ENCODE measurements at regions not wholly inside any gene's neighbourhood (a gene's known extent, or its start where the extent isn't known, plus 50 kb on each side); places are given as distances from the start of the nearest gene placed in this dataset.
A peak's percentile ranks its signal among the peaks of the same experiment; 100 is the strongest.

DNA sequence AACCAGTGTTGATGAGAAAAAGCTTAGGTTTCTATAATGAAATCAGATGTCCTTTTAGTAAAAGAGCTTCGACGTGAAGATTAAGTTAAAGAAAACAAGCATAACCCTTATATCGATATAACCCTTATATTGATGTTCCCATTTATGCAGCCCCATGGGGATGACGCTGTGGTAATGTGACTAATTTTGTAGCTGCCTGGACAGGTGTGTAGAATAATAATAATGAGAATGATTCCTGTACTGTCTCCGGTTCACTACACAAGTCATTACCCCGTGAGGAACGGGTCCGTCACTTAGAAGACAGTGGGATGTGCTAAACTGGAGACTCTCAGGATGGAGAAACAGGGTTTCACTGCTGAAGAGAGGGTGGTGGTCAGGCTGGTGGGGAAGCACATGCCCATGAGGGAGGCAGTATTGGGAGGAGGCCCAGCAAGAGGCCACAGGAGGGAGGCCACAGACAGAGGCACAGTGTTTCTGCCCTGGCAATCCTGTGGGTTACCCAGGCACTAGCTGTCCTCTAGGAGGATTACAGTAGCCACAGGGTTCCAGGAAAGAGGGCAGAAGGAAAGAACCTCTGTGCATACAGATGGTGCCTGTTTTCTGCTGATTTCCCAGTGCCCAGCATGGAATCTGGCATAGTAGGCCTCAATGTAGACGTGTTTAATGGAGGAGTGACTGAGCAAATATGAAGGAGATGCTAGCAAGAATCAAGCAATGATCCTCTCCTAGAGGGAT lies 191.1 kb upstream of the TSC22D2 start:
- no peak for DNase-seq (ENCODE audit: low spot score)

DNA sequence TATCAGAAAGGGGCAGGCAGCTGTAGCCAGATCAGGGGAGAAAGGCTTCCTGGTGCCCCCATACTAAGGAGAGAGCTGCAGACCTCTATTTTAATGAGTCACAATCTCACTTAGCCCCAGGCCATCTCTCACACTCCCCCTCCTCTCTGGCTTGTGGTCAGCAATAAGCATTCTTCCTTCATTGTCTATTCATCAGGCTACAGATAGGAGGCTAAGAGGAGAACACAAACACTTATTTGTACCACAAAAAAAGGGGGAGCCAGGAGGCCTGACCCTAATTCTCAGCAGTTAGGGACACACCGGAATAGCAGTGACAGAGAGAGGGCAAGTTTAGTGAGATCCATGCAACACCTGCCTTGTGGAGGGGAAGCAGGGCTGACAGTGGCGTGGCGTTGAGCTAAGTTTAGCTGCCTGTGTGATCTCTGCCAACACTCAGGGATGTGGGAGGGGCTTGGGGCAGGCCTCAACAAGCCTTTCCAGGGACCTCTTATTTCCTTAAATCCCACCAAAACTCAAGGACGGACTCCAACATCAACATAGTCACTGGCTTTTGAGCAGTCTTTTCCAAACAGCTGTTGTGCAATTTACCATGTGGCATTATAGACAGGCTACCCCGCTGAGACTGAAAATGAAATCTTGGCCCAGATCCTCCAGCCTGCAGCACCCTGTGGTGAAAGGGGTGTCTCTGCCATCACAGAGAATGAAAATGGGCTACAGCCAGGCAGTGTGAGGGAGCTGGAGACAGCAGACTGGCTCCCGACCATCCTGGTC lies 191.9 kb upstream of the TSC22D2 start:
- peak; percentile 4 for DNase-seq (ENCODE audit: low spot score)

DNA sequence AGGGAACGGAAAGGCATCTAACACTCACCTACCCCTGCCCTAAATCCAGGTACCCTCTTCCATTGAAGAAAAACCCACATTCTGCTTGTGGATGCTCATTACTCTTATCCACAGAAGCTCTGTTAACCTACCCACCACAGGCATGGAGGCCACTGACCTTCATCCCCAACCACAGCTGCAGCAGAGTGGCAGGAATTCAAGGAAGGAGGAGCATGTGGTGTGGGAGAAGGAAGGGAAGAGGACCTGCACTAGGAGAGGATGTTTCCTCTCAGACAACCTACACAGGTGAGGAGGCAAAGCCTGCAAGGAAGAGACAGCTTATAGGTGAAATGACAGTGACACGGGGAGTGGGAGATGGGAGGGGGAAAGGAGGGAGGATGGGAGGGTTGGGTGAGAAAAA lies 192.5 kb upstream of the TSC22D2 start:
- DNase-seq (ENCODE audit: low spot score), result peak; percentile 23

DNA sequence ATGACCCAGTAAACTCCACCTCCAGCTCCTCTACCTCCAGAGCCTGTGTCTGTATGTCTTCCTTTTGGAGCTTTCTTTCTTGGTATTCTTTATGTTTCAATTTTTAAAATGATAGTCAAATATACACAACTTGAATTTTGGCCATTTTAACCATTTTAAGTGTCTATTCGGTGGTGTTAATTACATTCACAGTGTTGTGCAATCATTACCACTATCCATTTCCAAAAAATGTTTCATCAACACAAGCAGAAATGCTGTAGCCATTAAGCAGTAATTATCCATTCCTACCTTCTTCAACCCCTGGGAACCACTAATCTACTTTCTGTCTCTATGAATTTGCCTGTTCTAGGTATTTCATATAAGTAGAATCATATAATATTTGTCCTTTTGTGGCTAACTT lies 194.5 kb upstream of the TSC22D2 start:
- DNase-seq (ENCODE audit: low spot score), result no peak

DNA sequence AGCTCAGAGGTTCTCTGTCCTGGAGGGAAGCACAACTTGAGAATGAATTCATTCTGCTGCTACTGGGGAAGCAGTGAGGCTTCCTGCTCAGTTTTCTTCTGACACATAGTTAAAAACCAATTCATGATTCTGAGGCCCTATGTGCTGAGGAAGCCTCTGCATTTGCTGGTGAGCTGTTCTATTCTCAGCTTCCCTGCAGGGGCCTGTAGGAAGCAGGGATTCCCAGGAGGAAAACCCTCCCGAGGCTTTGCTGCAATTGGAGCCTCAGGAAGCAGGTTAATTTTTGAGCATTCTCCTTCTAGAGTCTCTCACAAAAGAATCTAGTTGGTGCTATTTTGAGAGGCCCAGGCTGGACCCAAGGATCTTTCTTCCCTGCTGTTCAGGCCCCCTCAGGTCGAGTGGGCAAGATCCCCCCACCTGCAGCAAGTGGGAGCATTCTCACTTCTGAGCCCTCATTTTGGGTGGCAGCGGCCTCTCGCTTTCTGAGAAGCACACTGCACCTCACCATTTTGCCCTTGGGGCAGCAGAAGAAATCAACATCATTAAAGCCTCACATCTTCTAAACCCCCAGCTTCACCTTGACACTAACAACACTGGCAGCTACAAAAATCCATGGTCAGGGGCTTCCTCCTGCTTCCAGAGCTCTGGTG lies 197.5 kb upstream of the TSC22D2 start:
- no peak for DNase-seq (ENCODE audit: low spot score)

DNA sequence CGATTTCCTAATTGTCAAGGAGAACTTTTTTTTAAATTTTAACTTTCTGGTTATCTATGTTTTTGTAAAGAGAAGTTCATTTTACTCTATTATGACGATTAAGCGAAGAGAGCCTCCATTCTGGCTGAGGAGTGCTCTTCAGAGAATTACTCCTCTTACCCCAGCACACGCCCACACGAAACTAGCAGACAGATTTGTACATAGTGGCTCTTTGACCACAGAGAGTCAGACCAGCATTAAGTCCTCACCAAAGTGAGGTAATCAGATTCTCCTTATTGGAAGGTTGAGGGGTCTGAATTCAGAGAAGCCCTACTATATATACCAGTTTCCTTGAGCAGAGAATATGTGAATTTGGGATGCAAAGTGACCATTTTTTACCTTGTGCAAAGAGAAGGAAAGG lies 204.8 kb upstream of the TSC22D2 start:
- DNase-seq (ENCODE audit: low spot score), result no peak

DNA sequence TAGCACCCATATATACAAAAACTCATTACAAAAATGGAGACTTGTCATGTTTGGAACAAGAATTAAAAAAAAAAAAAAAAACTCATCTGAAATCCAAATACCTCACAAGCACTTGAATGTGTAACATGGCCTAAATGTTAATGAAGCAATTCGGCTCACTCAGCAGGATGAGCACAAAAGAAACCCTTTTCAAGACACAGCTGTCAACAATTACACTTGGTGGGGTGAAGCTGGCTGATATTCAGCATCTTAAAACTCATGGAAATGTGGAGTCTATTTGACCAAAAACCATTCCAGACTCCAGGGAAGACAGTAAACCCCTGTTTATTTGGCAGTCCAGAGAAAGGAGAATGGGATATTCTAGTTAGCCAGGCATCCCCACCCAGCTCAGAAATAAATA lies 205.4 kb upstream of the TSC22D2 start:
- DNase-seq (ENCODE audit: low spot score), result no peak

DNA sequence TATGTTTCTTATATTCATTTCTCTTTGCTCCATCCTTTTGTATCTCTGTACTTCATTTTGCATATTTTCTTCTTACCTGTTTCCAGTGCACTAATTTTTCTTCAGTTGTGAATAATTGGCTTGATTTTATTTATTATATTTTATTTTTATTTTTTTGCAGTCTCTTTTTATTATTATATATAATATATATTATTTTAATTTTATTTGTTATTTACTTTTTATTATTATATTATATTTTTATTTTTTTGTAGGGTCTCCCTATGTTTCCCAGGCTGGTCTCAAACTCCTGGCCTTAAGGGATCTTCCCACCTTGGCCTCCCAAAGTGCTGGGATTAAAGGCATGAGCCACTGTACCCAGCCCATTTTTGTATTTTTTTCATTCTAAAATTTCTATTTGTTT lies 213.1 kb upstream of the TSC22D2 start:
- DNase-seq (ENCODE audit: low spot score), result no peak

DNA sequence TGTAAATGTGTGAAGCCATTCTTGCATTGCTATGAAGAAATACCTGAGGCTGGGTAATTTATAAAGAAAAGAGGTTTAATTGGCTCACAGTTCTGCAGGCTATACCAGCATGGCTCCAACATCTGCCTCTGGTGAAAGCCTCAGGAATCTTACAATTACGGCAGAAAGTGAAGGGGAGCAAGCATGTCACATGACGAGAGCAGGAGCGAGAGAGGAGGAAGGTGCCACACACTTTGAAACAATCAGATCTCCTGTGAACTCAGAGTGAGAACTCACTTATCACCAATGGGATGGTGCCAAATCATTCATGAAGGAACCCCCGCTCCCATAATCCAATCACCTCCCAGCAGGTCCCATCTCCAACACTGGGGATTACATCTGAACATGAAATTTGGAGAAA lies 213.6 kb upstream of the TSC22D2 start:
- no peak for DNase-seq (ENCODE audit: low spot score)

DNA sequence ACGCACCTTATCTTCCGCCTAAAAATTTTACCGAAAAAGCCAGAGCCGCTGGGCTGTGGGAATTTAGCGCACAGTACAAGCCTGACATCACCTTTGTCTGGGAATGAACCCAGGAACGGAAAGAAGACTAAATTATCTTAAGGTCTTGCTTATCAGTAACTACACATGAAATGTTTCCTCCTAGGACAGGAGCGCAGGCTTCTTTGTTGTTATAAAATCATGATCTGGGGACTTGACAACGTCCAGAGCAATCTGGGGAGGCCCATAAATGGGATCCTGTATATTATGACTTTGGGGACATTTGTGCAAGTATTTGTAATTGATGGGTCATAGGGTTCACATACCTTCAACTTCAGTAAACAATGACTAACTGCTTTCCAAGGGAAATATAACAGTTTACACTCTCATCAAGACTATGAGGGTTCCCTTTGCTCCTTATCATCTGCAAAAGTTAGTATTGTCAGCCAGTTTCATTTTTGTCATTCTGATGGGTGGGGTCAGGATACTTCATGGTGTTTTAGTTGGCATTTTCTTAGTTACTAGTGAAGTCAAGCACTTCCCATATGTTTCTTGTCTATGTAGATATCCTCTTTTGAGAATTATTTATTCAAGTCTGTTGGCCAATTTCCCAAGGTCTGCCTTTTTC lies 213.9 kb upstream of the PFN2 start:
- peak; percentile 35 for DNase-seq (ENCODE audit: low spot score)

DNA sequence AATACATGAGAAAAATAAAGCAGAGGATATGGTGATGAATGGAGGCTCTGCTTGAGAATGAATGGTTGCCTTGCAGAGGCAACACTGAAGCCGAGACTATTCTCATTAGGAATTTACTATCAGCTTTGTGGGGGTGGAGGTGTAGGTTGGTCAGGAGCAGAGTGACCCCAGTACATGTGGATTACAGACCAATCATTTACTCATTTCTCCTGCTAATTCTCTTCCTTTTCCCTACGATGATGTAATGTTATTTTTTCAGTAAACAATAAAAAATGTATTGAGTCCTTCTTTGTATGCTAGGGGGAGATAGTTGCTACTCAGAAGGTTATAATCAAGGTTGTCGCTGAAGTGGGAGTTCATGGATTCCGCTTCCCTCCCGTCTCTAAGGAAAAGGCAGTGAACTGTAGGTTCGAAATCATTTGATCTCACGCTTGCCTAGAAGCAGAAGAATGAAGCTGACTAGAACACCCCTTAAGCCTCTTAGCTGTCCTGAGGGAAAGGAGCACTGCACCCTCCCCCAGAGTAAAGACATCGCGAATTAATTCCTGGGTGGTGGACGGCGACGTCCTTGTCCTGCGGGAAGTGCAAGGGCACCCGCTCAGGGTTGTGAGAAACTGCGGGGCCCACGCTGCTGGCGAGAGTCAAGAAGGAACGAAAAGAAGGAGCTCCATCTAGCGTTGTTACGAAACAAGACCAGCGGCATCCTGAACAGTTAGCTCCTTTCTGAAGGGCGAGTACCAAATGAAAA lies 213.2 kb upstream of the PFN2 start:
- peak; percentile 75 for DNase-seq (ENCODE audit: low spot score)

DNA sequence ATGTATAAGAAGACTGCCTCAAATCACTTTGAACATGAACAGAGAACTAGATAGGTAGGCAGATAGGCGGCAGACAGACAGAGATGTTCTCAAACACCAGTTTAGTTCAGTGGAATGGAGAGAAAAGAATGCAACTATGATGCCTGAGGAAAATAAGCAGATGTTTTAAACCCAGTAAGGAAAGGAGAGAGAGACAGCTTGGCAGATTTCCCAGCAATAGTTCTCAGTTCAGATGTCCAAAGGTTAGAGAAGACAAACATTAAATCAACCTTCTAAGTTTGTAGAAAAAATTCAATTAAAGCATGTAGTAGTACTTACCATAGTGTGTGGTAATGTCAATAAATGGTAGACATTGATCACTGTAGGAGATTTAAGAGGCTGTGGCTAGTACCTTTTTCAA lies 209.6 kb upstream of the PFN2 start:
- DNase-seq (ENCODE audit: low spot score), result no peak

DNA sequence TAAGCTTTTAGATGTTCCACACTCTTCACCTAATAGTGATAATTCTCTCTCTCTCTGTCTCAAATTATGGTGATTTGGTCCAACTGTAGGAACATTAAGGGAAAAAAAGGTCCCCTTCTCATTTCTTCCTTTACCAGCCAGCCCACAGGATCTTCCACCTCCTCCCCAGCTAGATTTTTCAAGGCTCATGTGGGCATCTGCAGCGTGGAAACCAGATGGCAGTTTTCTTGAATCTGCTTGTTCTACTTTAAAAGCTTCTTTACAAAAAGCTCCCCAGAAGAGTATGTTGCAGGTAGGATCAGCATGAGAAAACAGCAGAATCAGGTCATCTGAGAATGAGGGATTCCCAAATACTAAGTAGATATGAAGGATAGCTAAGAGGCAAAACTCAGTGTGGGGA lies 208.6 kb upstream of the PFN2 start:
- no peak for DNase-seq (ENCODE audit: low spot score)

DNA sequence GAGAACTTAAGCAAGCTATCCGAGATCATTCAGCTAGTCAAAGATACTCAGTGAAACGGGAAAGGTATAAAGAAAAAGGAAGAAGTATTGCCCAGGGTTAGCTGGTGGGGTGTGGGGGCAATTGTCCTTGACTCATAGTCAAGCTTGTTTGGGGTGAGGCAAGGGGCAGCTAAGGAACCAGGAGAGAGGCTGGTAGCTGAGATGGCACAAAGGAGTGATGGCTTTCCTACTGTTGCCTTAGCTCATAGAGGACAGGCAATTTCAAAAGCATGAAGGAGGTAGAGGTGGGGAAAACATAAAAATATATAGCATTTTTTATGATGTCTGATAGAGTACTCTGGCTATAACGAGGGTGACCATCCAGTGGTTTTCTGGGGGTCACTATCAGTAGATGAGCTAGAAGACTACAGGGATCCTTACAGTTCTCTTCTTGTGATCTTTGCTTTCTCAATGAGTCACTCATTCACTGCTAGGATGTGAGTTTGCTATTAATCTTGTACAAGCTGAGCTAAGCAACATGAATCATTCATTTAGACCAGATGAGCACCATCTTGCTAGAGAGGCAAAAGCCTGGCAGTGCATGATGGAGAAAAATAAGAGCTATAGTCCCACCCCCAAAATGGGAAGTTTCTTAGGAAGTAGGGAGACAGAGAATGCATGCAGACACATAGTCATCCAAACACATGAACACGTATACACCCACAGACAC lies 207.1 kb upstream of the PFN2 start:
- DNase-seq (ENCODE audit: low spot score), result peak; percentile 85

DNA sequence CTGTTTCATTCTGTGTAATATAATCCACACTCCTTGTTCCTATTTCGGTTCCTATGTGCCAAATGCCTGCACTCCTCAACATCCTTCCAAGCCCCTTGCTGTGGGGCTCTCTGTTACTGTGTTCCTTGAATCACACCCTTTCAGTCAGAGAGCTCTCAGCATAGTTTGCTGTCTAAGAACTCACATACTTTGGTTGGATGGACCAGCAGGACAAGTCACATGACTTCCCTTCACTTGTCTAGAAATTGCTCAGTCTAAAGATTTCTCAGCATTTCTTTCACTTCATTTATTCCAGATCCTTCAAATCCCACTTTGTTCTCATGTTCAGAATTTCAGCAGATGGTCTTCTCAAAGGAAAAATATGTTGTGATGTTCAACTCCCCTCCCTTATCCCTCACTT lies 203.5 kb upstream of the PFN2 start:
- no peak for DNase-seq (ENCODE audit: low spot score)

DNA sequence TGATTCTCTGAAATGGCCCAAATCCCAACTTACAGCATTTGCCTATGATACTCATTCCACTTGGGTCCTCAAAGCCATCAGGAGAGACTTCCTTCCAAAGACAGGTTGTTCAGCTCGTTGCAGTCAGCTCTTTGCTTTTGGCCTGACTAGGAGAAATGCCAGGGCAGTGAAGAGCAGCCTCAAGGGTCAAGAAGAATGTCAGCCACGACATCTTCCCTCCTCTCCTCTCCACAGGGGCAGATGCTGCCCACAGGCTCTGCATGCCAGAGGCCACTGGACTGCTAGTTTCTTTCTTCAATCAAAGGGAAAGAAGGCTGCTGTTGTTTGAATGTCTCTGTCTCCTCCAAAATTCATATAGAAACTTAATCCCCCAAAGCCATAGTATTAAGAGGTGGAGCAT lies 201.7 kb upstream of the PFN2 start:
- DNase-seq (ENCODE audit: low spot score), result no peak

DNA sequence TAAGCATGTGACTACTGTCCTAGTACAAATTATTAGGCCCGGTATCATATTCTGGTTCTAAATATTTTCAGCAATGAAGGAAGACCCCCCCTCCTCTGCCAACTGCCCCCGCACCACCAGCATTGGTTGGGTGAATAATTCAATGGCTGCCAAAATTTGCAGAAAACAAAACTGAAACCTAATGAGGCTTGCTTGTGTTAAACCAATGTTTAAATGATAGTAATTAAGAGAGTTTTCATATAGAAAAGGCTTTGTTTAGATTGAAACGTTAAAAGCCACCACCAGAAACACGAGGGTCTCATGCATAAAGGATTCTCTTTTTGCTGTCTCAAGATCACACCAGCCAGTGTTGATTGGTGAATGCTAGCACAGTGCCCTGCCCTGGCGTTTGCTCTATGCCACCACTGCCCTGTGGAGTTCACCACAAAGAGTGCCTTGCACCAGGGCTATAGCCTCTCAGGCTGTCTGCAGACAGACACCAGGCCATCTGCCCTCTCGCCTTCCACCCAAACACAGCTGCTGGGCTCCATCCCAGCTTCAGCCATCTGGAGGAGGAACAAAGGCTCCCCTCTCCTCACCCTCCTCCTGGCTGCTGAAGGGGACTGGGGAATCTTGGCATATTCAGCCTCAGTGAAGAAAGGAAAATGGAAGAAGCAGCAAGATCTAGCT lies 200.3 kb upstream of the PFN2 start:
- DNase-seq (ENCODE audit: low spot score), result no peak

DNA sequence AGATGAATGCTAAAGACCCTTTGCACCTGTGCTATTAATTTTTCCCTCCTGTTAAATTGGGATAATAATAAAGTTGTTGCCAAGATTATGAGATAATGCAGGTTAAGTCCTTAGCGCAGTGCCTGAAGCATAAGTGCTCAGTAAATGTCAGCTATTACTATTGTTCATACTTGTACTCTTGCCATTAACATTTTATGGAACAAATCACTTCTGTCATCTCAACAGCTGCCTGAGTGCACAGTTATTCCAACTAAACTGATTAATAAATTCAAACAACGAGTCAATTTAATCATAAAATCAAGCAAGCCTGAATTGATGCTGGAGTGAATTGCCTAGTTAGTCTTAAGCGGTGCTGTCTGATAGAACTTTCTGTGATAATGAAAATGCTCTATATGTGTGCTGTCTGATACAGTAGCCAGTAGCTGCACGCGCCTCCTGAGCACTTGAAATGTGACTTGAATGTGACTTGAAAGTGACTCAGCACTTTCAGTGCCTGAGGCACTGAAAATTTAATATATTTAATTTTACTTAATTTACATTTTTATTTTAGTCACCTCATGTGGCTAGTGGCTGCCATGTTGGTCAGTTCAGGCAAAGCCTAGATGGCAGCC lies 198.7 kb upstream of the PFN2 start:
- DNase-seq (ENCODE audit: low spot score), result peak; percentile 30

DNA sequence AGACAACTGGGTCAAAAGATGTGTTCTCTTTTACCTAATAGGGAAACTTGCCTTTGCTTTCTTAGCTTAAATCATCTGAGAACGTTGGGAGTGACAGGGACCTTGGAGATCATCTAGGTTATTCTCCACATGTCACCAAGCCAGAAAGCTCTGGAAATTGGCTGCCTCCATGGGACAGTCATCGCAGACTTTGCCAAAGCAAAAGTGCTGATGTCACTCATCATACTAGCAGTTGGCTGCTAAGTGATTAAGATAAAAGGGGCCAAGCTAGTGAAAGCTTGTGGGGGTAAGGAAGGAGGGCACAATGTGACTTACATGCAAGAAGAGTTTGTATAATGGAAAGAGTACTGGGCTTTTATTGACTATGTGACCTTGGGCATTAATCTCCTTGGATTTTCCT lies 198.0 kb upstream of the PFN2 start:
- no peak for DNase-seq (ENCODE audit: low spot score)

DNA sequence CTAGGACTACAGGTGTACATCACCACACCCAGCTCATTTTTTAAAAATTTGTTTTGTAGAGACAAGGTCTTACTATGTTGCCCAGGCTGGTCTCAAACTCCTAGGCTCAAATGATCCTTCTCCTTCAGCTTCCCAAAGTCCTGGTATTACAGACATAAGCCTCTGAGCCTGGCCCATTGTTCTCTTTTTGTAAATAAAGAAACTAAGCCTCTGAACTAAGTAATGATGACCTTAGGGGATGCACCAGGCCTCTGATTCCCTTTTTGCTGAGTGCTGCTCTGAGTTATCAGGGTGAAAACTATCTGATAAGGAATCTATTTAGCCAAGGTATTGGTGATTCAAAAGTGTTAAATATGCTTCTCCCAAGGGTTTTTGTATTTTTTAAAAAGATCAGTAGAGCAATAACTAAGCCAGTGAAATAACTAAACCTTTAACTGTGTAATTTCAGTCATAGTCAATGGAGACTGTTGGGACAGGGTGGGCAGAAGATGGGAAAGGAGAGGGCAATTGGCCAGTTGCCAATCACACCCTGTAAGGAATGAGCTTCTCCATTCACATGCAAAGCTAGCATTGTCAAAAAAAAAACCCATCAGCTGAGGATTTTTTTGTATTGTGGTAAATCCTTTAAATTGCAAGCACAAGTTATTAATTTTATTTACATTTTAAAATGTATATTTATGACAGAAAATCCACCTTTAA lies 194.8 kb upstream of the PFN2 start:
- DNase-seq (ENCODE audit: low spot score), result no peak

Measured in kidney tubule cell (primary cell).